Nucleus accumbens (tissue), 56 donors: ENCODE measurements at regions not wholly inside any gene's neighbourhood (a gene's known extent, or its start where the extent isn't known, plus 50 kb on each side); places are given as distances from the start of the nearest gene placed in this dataset.
A peak's percentile ranks its signal among the peaks of the same experiment; 100 is the strongest.
"Not testable (repeated sequence)": the region's sequence is repeated elsewhere in the genome, so short reads cannot be mapped to it uniquely, and the experiment has no call there.

ENCODE experiments used
- DNase-seq, 56 donors: peaks; one replicate each; lab custom pipeline; 2025; lab: John Stamatoyannopoulos, UW

DNA sequence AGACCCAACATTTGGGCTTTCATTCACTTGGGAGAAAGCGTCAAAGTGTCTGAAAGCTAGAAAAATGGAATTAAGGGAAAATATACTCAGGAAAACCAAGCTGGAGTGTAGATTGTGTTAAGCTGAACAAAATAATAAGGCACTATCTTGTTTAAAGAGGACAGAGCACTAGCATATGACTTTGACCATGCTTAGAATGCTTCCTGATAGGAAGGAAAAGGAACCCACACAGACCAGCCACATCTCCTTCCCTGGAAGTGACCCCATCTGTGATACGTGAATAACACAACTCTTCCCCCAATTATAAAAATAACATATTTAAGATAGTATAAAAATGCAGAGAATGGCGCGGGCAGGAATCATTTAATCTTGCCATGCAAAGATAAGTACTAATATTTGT, 94.7 kb upstream of the BCL2L14 start:
- DNase-seq: no peak

DNA sequence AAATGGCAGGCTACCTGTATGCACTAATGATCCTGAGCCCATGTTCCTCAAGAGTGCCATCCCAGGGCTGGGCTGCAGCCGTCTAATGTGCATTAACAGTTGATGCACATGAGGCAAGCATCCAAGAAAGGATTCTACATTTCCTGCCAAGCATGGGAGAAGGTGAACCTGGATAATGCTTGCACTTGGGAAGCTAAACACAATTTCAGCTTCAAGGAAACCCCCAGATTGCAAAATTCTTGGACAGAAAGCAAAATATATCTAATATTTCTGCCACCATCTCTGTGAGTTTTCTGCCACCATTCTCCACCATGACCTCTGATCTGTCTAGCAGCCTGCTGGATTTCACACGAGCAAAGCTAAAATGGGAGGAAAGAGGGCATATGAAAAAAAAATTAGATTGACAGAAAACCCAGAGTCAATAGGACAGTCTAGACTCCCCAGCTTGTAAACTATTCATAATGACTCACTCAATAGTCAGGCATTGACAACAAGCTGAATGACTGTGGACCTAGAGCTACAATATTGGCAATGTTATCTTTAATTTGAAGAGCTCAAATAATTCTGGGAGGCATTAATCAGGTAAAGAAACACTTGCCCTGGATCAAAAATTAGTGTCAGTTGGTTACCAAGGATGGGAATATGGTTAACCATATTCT, 91.9 kb upstream of the BCL2L14 start:
- no peak for DNase-seq

DNA sequence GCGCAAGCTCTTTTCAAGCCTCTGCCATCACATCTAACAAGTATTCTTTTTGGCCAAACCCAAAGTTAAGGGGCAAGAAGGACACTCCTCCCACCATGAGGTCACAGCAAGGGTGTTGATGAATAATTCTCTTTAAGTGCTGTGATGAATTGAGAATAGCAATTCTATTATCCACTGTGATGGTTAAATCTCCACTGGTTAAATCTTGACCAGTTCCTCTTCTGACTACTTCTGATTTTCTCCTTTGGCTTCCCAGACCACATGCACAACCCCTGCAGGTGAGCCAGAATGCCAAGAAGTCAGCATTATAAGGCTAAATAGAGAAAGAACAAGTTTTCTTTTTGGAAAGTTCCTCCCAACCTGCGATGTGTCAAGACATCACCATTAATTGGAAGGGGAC, 90.6 kb upstream of the BCL2L14 start:
- no peak for DNase-seq

DNA sequence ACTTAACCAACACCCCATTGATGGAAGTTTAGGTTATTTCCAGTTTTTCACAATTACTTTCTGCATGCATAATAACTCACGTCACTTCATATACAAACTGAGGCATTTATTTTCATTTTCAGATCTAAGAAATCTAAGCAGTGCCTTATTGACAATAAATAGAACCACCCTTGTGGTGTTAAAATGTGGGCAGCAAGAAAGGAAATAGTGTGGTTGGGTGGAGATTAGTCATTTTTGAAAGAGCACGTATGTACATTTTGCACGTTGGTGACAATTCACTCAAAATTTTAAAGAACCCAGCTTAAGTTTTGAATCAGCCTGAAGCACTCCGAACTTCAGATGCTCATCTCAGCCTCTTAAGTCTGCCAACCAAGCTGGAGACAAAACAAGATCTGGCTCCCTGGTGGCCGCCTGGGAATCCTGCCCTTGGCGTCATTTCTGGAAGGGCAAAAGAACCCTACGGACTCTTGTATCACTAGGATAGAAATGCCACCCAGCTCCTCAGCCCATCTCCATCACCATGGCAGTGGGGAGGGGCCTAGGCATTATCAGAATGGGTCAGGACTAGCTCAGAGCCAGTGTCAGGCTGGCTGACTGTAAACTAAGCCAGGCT, 89.5 kb upstream of the BCL2L14 start:
- peak in 2 of 56 donors; percentile 6 for DNase-seq

DNA sequence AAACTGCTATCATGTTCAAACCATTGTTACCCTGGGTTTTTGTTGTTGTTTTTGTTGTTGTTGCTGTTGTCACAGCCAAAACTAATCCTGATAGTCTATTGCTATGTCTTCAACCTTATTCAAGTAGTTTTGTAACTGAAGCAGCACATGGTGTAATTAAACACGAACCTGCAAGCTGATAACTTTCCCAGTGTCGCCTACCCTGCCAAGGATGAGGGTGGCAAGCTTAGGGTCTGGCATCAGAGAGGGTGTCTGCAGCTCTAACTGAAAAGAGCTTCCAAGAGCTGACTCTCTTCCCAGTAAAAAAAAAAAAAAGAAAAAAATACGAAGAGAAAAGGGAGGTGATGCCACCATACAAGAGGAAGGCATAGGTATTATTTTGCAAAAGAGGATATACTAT, 86.3 kb upstream of the BCL2L14 start:
- no peak for DNase-seq

DNA sequence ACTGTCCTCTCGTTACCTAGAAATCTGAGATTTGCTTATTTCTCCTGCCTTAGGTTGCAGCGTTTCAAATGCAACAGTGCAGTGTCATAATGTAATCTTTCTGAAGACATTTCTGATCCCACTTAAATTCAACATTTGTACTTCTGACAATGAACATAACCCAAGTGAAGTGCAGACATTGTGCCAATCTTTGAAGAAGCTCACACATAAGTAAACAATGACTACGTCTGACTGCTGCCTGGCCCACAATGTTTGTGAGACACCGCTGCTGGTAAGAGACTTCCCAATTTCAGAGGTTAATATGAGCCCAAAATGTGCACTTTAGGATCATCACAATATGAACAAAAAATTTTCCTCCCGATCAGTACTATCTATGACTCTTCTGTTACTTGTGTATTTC, 84.6 kb upstream of the BCL2L14 start:
- DNase-seq: no peak

DNA sequence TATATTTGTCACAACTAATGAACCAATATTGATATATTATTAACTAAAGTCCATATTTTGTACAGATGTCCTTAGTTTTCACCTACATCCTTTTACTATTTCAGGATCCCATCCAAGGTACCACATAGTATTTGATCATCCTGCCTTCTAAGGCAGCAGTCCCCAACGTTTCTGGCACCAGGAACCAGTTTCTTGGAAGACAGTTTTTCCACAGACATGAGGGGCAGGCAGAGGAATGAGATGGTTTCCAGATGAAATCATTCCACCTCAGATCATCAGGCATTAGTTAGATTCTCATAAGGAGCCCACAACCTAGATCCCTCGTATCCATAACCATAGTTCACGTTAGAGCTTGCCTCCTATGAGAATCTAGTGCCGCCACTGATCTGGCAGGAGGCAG, 82.8 kb upstream of the BCL2L14 start:
- no peak for DNase-seq

DNA sequence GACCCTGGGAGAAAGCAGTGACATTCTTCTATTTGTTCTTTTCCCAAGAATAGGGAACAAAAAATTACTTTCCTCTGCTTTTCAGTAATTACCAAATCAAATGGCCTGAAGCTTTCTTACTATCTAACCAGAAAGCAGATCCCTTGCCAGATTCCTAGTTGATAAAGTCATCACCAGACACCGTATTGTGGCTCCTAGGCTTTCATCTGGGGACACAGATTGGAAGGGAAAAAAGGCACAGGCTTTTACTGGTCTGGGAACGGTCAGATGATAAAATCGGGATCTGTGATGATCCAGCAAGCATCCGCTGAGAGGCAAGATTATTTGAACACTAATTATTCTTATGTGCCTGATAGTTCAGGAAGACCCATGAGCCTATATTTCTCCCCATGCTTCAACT, 79.1 kb upstream of the BCL2L14 start:
- no peak for DNase-seq

DNA sequence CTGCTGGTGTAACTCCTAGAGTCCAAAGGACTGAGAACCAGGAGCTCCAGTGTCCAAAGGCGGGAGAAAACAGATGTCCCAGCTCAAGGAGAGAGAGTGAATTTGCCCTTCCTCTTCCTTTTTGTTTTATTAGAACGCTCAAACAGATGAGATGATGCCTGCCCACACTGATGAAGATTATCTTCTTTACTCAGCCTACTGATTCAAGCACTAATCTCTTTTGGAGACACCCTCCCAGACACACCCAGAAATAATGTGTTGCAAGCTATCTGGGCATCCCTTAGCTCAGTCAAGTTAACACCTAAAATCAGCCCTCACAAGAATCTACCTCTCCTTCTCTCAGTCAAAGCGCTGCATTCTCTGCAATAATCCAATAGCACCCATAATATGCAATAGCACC, 78.2 kb upstream of the BCL2L14 start:
- no peak for DNase-seq

DNA sequence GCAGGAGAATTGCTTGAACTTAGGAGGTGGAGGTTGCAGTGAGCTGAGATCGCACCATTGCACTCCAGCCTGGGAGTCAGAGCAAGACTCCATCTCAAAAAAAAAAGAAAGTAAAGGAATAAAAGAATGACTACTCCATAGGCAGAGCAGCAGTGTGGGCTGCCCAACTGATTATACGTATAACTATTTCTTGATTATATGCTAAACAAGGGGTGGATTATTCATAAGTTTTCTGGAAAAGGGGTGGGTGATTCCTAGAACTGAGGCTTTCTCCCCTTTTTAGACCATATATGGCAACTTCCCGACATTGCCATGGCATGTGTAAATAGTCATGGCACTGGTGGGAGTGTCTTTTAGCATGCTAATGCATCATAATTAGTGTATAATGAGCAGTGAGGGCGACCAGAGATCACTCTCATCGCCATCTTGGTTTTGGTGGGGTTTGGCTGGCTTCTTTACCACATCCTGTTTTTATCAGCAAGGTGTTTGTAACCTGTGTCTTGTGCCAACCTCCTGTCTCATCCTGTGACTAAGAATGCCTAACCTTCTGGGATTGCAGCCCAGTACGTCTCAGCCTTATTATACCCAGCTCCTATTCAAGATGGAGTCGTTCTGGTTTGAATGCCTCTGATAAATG, 72.3 kb upstream of the BCL2L14 start:
- DNase-seq: not testable (repeated sequence)

DNA sequence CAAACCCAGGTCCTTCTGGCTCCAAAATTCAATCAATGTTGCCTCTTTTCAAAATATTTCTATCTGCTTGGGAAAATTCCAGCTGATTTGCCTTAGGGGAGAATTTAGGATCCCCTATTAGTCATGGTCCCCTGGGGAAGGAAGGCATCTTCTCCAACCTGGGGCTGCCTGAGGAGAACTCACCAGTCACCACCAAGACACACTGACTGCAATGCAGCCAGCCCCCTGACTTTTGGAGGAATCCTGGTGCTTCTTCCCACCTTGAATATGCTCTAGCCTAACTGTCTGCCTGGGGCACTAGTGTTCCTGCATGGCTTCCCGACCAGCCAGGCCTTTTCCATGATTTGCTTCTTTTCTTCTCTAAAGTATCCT, 71.8 kb upstream of the BCL2L14 start:
- DNase-seq: no peak

DNA sequence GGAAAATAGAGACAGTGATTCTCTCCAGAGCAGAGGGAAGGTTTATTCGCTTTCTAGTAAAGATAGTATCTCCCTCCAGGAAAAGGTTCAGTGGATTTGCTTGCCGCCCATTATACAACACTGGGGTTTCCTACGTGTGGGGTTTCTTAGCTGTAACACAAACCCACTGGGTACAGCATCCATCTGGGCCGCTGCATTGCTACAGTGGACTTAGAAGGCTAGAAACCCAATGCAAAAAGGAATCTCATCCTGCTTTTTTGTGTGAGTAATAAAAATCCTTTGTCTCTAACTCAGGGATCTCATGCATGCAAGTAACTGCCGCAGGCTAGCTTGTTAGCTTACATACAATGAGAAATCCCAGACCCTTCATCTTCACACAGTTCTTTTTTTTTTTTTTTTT, 67.1 kb upstream of the BCL2L14 start:
- no peak for DNase-seq

DNA sequence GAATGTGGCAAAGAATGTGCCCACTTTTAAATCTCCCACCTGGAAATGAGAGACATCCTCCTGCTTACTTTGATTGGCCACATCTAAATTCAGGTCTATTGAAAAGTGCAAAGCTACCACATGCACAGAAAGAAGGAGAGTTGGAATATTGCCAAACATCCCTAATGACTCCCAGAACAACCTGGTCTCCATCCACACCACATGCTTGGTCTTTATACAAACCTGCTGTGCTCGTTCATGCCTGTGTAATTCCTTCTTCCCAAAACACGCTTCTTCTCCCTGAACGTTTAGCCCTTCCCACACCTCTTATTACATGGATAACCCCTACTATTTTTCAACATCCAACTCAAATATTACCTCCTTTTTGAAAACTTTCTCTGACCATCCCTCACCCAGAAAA, 66.2 kb upstream of the BCL2L14 start:
- DNase-seq: no peak

DNA sequence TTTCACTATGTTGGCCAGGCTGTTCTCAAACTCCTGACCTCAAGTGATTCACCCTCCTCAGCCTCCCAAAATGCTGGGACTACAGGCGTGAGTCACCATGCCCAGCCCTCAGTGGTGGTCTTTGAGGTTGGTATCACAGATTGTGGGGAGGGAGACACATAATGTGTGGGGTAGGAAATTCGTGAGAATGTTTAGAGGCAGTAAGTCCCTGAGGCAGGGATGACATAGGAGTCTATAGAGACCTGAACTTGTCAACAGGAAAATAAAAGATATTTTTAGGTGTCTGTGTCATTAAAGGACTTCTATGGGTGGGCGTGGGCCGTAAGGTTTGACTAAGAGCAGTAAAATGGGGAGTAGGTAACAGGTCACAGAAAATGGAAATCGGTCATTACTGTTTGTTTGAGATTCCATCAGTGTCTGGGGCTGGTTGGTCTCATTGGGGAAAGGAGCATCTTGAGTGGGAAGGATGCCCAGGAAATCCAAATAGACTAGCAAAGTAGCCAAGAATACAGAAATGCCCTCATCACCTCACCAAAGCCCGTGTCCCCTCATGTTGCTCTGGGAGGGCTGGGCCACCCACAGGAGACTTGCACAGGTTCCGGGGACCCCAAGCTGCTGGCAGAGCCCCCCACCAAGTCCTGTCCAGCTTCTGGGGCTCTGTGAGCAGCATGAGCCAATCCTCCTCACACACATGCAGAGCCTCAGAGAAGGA, 63.6 kb upstream of the BCL2L14 start:
- no peak for DNase-seq

DNA sequence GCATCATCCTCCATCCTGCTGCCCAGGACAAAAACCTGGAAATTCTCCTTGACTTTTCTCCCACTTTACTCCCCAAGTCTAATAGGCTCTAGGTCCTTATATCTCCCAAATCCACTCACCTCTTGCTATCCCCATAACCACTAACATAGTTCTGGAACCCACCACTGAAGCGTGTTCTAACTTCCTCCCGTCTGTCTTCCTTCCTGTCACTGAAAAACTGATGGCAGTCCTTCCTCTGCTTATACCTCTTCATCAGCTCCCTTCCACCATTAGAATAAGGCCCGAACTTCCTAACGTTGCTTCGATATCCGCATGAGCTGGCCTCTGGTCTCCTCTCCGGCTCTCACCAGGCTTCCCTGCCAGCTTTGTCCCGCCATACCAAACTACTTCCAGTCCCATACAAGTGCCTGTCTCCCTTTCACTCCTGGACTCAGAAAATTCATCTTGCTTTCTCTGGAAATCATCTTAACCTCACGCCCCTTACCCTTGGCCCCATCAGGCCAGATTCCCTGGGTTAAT, 63.0 kb upstream of the BCL2L14 start:
- no peak for DNase-seq

DNA sequence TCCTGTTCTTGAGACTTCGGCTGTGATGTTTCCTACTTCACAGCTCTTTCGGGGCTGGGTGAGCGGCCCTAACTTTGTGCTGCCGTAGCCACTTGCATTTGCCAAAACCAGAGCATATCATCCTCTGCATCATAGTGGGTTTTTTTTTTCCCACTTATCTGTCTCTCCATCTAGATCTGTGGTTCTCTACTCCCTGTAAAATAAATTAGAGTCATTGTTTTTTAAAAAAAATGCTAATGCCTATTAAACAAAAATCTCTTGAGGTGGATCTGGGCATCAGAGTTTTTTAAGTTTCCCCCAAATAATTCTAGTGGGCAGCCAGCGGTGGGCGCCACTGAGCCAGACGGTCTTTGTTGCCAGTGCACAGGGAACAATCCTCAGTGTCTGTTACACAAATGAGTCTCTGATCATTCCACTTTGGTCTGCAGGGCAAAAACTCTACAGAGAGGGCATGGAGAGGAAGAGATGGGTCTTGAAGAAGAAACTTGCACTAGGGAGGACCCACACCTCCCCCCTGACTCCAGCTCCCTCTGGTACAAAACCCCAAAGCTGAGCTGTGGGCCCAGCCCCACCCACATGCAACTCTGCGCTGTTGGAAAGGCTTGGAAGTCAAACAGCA, 62.4 kb upstream of the BCL2L14 start:
- peak in 1 of 56 donors; percentile 9 for DNase-seq

DNA sequence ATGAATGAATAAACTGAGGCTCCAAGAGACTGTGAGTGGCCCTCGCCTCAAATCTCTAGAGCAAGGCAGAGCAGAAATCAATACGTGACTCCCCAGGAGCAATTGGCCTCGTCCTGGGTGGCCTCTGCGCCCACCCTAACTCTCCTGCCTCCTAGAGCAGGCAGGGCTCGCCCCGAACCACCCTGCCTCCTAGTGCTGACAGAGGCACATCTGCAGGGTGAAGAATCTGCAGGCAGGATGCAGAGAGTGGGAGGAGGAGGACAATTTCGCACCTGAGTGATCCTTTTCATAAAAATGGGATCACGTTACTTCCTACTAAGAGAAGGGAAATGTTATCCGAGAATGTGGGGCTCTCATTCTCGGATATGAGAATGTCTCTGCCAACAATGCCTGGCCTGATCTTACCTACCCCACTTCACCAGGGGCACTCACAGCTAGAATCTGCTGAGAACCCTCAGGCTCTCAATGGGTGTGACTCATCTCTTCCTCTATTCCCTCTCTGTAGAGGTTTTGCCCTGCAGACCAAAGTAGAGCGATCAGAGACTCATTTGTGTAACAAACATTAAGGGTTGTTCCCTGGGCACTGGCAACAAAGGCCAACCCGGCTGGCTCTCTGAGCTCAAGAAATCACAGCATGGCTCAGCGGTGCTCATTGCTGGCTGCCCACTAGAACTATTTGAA, 61.7 kb upstream of the BCL2L14 start:
- peak in 3 of 56 donors; percentile 3 to 30 (median 14) for DNase-seq

DNA sequence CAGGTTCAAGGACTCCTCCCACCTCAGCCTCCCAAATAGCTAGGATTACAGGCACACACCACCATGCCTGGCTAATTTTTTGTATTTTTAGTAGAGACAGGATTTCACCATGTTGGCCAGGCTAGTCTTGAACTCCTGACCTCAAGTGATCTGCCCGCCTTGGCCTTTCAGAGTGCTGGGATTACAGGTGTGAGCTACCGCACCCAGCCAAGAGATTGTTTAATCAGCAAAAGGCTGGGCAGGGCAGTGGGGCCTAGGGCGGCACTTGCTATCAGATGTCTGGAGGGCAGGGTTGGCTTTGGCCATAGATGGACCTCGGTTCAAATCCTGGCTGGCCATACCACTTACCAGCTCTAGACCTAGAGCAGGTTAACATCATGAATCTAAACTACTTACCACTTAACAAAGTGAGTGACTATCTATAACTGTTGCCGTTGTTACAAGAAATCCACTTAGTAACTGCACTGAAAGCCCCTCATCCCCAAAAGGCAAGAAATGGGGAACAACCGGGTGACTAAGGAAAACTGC, 60.9 kb upstream of the BCL2L14 start:
- DNase-seq: not testable (repeated sequence)

DNA sequence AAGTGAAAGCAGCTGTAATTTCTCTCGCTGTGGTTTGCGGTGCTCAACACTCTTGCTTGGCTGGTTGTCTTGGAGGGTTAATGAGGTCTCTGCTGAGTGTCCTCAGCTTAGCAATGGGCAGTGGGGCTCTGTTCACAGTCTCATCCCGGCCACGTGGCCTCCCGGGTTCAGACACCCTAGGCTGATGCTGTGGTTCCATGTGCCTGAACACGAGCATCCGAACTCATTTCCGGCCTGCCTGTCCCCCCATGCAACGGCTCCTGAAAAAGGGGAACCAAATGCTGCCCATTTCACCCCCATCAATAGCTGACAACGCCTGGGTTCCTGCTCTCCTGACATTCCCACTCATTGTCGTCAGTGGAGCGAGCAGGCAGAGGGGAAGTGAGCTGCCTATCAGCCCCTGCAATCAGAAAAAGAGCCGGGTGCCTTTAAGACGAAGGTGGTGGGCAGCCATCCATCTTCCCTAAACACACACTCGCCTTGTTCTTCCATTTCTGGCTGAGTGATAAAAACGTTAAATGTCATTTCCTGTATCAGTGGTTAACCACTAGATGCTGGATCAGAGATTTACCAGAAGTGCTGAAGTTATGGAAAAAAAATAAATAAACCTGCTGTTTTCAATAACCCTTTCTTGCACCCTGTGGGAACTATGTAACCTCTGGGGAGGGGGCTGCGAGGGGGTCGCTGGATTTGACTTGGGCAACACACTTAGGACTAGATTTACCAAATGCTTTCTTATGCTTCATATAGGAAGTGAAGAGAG, 60.3 kb upstream of the BCL2L14 start:
- DNase-seq: peak in 42 of 56 donors; percentile 6 to 70 (median 35)
